HCT116 (cell line): ENCODE measurements at regions not wholly inside any gene's neighbourhood (a gene's known extent, or its start where the extent isn't known, plus 50 kb on each side); places are given as distances from the start of the nearest gene placed in this dataset.

Source experiments
- ATAC-seq: fragments of 200-7000 bp; cut with Tn5 transposase; 2 replicates; pipeline ENCODE4 v1.9.1; 2020; ENCODE audit warnings: mild to moderate bottlenecking, moderate library complexity
- BruUV-seq: library from RNA; stranded (reverse); fragments of 400-500 nt; replicated peaks from 2 replicates; lab custom pipeline; 2021; lab: Mats Ljungman, UMichigan
- CTCF ChIA-PET: fragments of 300-600 bp; sonication (Branson Sonifier 250); formaldehyde crosslinking; loops from one replicate; lab custom pipeline; 2021; ENCODE audit warnings: antibody characterized with exemption; lab: Charles Lee
- POLR2A ChIA-PET: fragments of 300-600, 350-600 bp; sonication (Branson Sonifier 250); formaldehyde crosslinking; loops from one replicate; lab custom pipeline; 2021; ENCODE audit warnings: antibody characterized with exemption; lab: Charles Lee
- RAD21 ChIA-PET, 2 experiments: fragments of 300-600 bp; sonication (Branson Sonifier 250); formaldehyde crosslinking; loops; one replicate each; lab custom pipeline; 2023; ENCODE audit warnings: low total read pairs in 2 of 2; ENCODE audit not compliant: uncharacterized antibody in 2 of 2, unreplicated experiment in 2 of 2, low non-redundant PET in 1 of 2; lab: Charles Lee
- DNase-seq: peaks from one replicate; pipeline ENCODE4 v3.0.0-alpha.2; 2010; ENCODE audit warnings: low read depth, low spot score
- H2AFZ ChIP-seq: fragments of 200-600 bp; shearing (Covaris generic), sonication (generic); 2 replicates; pipeline ENCODE4 v1.6.1; 2017; ENCODE audit warnings: low read depth, mixed run types, mixed read lengths, antibody characterized with exemption, low read length; ENCODE audit not compliant: poor library complexity, severe bottlenecking
- H3K27ac ChIP-seq: 2 replicates; pipeline ENCODE4 v1.5.1; 2012; ENCODE audit warnings: low read depth, low read length
- H3K27me3 ChIP-seq: fragments of 200-600 bp; sonication (generic); 2 replicates; pipeline ENCODE4 v1.6.1; 2016; ENCODE audit warnings: mixed run types, low read length, mixed read lengths; ENCODE audit not compliant: insufficient read depth
- H3K36me3 ChIP-seq, 2 experiments: fragments of 200-500 bp in 1 of 2; fragments of 200-600 bp in 1 of 2; sonication (Bioruptor generic) in 1 of 2; sonication (generic) in 1 of 2; 2 replicates each; pipeline versions ENCODE4 v1.5.1 to v1.6.1; 2014 to 2016; ENCODE audit warnings: low read length in 2 of 2, inconsistent platforms in 1 of 2, mixed read lengths in 1 of 2, mixed run types in 1 of 2; ENCODE audit not compliant: insufficient read depth in 2 of 2, control insufficient read depth in 1 of 2
- H3K4me1 ChIP-seq, 2 experiments: fragments of 200-600 bp in 1 of 2; sonication (generic) in 1 of 2; 2 replicates each; pipeline versions ENCODE4 v1.5.1 to v1.6.1; 2012 to 2017; ENCODE audit warnings: low read length in 2 of 2, inconsistent platforms in 1 of 2, mild to moderate bottlenecking in 1 of 2, mixed read lengths in 1 of 2, mixed run types in 1 of 2, moderate library complexity in 1 of 2; ENCODE audit not compliant: insufficient read depth in 2 of 2, control insufficient read depth in 1 of 2
- H3K4me2 ChIP-seq: fragments of 200-600 bp; sonication (generic); 2 replicates; pipeline ENCODE4 v1.6.1; 2017; ENCODE audit warnings: mixed run types, low read length, mixed read lengths
- H3K4me3 ChIP-seq, 2 experiments: fragments of 200-600 bp in 1 of 2; sonication (generic) in 1 of 2; replicated peaks in 1 of 2; 2 replicates each; pipeline ENCODE4 v1.5.1; 2011 to 2016; ENCODE audit warnings: low read length in 2 of 2, control low read depth in 1 of 2, low read depth in 1 of 2, mild to moderate bottlenecking in 1 of 2, mixed read lengths in 1 of 2, mixed run types in 1 of 2
- H3K79me2 ChIP-seq: fragments of 200-600 bp; sonication (generic); 2 replicates; pipeline ENCODE4 v1.6.1; 2017; ENCODE audit warnings: mild to moderate bottlenecking, mixed run types, low read length, moderate library complexity, mixed read lengths; ENCODE audit not compliant: insufficient read depth
- H3K9ac ChIP-seq: fragments of 200-600 bp; sonication (generic); 2 replicates; pipeline ENCODE4 v1.6.1; 2016; ENCODE audit warnings: low read length, mixed read lengths
- H3K9me2 ChIP-seq: fragments of 200-600 bp; sonication (generic), shearing (Covaris generic); 2 replicates; pipeline ENCODE4 v1.6.1; 2017; ENCODE audit warnings: mixed run types, mild to moderate bottlenecking, moderate library complexity; ENCODE audit not compliant: insufficient read depth
- H3K9me3 ChIP-seq, 2 experiments: fragments of 200-500 bp in 1 of 2; fragments of 200-600 bp in 1 of 2; sonication (Bioruptor generic) in 1 of 2; sonication (generic) in 1 of 2; 2 replicates each; pipeline ENCODE4 v1.6.1; 2014 to 2017; ENCODE audit warnings: low read length in 2 of 2, mixed read lengths in 2 of 2, inconsistent platforms in 1 of 2, low read depth in 1 of 2, mild to moderate bottlenecking in 1 of 2, mixed run types in 1 of 2, moderate library complexity in 1 of 2; ENCODE audit not compliant: control insufficient read depth in 1 of 2, insufficient read depth in 1 of 2
- H4K20me1 ChIP-seq: fragments of 200-600 bp; sonication (generic), shearing (Covaris generic); 2 replicates; pipeline ENCODE4 v1.6.1; 2017; ENCODE audit warnings: mixed run types, mild to moderate bottlenecking, moderate library complexity; ENCODE audit not compliant: insufficient read depth
- CEBPB ChIP-seq: IDR thresholded peaks from 2 replicates; pipeline ENCODE4 v1.6.1; 2012; ENCODE audit warnings: low read depth
- ELF1 ChIP-seq: IDR thresholded peaks from 2 replicates; pipeline ENCODE4 v1.6.1; 2012; ENCODE audit warnings: low read depth, borderline replicate concordance
- EZH2phosphoT487 ChIP-seq: fragments of 200-600 bp; IDR thresholded peaks from 2 replicates; pipeline ENCODE4 v1.6.1; 2018; ENCODE audit warnings: antibody characterized with exemption, borderline replicate concordance
- FOSL1 ChIP-seq: IDR thresholded peaks from 2 replicates; pipeline ENCODE4 v1.6.1; 2012; ENCODE audit warnings: low read depth
- REST ChIP-seq: IDR thresholded peaks from 2 replicates; pipeline ENCODE4 v1.6.1; 2012; ENCODE audit warnings: low read depth
- SIN3A ChIP-seq: IDR thresholded peaks from 2 replicates; pipeline ENCODE4 v1.6.1; 2012; ENCODE audit warnings: low read depth
- YY1 ChIP-seq: IDR thresholded peaks from 2 replicates; pipeline ENCODE4 v1.6.1; 2011; ENCODE audit warnings: low read length, low read depth, moderate library complexity, mild to moderate bottlenecking; ENCODE audit not compliant: insufficient replicate concordance; ENCODE audit errors: extremely low read depth
- ZFX ChIP-seq: fragments of 450-650 bp; IDR thresholded peaks from 2 replicates; pipeline ENCODE4 v1.6.1; 2017
- ZNF274 ChIP-seq: fragments of 200-500 bp; sonication (Bioruptor generic); IDR thresholded peaks from 2 replicates; pipeline ENCODE4 v1.6.1; 2014; ENCODE audit warnings: mild to moderate bottlenecking, low read depth, low read length, inconsistent platforms
- intact Hi-C: fragments of 100-400 bp; cut with micrococcal nuclease; formaldehyde crosslinking; loops from 2 replicates; pipeline ENCODE4 v1.10.0; 2022
- TF ChIP-seq, protein P1 (sequence below): IDR thresholded peaks from 2 replicates; pipeline ENCODE4 v1.6.1; 2012
- TF ChIP-seq, protein P2 (sequence below): IDR thresholded peaks from 2 replicates; pipeline ENCODE4 v1.6.1; 2011; ENCODE audit warnings: mild to moderate bottlenecking, low read length, moderate library complexity; ENCODE audit not compliant: insufficient replicate concordance; ENCODE audit errors: extremely low read depth

DNA sequence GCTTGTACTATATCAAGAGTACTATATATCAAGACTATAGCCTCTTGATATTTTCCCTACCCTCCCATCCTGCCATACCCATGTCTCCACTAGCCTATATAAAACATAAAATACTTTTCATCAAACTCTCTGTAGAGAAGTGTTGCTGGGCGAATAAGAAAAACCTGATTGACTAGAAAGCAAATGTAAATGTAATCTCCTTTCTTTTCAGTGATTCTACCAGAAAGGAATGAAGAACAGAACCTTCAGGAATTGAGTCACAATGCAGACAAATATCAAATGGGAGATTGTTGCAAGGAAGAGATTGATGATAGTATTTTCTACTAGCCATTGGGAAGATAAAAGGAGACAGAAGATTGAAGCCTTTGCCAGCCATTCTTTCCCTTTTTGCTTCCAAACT, 89.2 kb downstream of the KCNRG start:
- Histone ChIP-seq H4K20me1 (no peaks in the 10 kb centered on the region), H3K9me3 (peaks cover 0 to under 1% of the 10 kb centered on the region in 2 experiments; a peak in 1 of 4 replicates), H3K4me1 (no peaks in the 10 kb centered on the region), H3K4me3 (no peak overlapping the region), H3K4me2 (no peak overlapping the region), H3K79me2 (peaks cover 22% of the 10 kb centered on the region), H3K27me3 (no peaks in the 10 kb centered on the region), H3K36me3 (peaks cover 0 to 2% of the 10 kb centered on the region in 2 experiments; a peak in 2 of 4 replicates), H3K9me2 (no peaks in the 10 kb centered on the region), H3K27ac (no peak overlapping the region), H2AFZ (no peak overlapping the region), H3K9ac (no peak overlapping the region)
- ChIA-PET RAD21 (no interaction called here), POLR2A (no interaction called here), CTCF (no interaction called here)
- DNase-seq (no peak), ATAC-seq (no peak)
- no TSS peak for BruUV-seq
- intact Hi-C loops, result no loop called here
- TF ChIP-seq SIN3A (no peak), ELF1 (no peak), FOSL1 (no peak), ZNF274 (no peak)
- TF ChIP-seq, protein P1, sequence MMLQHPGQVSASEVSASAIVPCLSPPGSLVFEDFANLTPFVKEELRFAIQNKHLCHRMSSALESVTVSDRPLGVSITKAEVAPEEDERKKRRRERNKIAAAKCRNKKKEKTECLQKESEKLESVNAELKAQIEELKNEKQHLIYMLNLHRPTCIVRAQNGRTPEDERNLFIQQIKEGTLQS, result no peak

DNA sequence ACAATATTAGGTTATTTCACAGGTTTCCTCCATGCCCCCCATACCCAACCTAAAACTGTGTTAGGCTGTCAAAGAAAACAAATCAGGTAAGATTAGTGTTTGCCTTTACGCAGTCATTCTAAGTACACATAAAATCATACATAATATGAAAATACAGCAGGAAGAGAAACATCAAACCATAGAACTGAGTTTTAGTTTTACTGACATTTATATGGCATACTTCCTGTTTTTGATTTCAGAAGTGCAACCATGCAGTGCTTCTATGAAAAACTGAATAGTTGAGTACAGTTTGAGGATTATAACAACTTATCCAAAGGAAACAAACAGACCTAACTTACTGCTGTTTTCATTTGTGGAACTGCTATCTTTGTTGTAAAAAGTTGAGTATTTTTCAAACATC, 91.3 kb downstream of the KCNRG start:
- Histone ChIP-seq H3K27ac (no peak overlapping the region), H3K79me2 (peaks cover 19% of the 10 kb centered on the region; the same call in 1 of the 2 replicates), H3K9me3 (no peaks in the 10 kb centered on the region), H3K27me3 (no peaks in the 10 kb centered on the region), H3K4me1 (no peaks in the 10 kb centered on the region), H3K9me2 (no peaks in the 10 kb centered on the region), H3K36me3 (no peaks in the 10 kb centered on the region), H2AFZ (no peak overlapping the region)
- intact Hi-C loops, result no loop called here
- ATAC-seq, result no peak
- ChIA-PET RAD21 (no interaction called here), POLR2A (no interaction called here), CTCF (no interaction called here)
- no TSS peak for BruUV-seq
- TF ChIP-seq, protein P2, sequence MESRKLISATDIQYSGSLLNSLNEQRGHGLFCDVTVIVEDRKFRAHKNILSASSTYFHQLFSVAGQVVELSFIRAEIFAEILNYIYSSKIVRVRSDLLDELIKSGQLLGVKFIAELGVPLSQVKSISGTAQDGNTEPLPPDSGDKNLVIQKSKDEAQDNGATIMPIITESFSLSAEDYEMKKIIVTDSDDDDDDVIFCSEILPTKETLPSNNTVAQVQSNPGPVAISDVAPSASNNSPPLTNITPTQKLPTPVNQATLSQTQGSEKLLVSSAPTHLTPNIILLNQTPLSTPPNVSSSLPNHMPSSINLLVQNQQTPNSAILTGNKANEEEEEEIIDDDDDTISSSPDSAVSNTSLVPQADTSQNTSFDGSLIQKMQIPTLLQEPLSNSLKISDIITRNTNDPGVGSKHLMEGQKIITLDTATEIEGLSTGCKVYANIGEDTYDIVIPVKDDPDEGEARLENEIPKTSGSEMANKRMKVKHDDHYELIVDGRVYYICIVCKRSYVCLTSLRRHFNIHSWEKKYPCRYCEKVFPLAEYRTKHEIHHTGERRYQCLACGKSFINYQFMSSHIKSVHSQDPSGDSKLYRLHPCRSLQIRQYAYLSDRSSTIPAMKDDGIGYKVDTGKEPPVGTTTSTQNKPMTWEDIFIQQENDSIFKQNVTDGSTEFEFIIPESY, result no peak
- TF ChIP-seq ZFX (no peak), REST (no peak), CEBPB (no peak), FOSL1 (no peak), ELF1 (no peak), EZH2phosphoT487 (no peak), YY1 (no peak), ZNF274 (no peak)
- TF ChIP-seq, all 23 proteins: peak for 0
- DNase-seq, result no peak
- Histone ChIP-seq H3K4me3 (no peak overlapping the region), H3K4me2 (no peak overlapping the region), H4K20me1 (no peaks in the 10 kb centered on the region), H3K9ac (no peak overlapping the region)
